ENCODE measurements at regions not wholly inside any gene's neighbourhood (a gene's known extent, or its start where the extent isn't known, plus 50 kb on each side); places are given as distances from the start of the nearest gene placed in this dataset.

GRCh38 chr9:74125941-74126340 is 371.2 kb upstream of the RORB start:
- Mint-ChIP-seq H3K36me3 (ENCODE audit: low read depth) (no peaks in the 10 kb centered on the region), H3K4me1 (peaks cover 9% of the 10 kb centered on the region), H3K27ac (no peak overlapping the region), H3K4me3 (no peak overlapping the region), H3K27me3 (ENCODE audit: low read depth, poor library complexity) (peaks cover 3% of the 10 kb centered on the region), H3K9me3 (no peaks in the 10 kb centered on the region)
- peak; percentile 12 for DNase-seq
- no peak for TF ChIP-seq CTCF (IDR thresholded peaks at IDR 0.05)

- peaks cover 3% of the 10 kb centered on the region for H3K27me3 Mint-ChIP-seq (ENCODE audit: low read depth, poor library complexity)
- DNase-seq: peak; percentile 4
Measured at GRCh38 chr9:74132986-74133385, 364.1 kb upstream of the RORB start.

GRCh38 chr9:74133921-74134320 is 363.2 kb upstream of the RORB start:
- H3K4me1 Mint-ChIP-seq: no peaks in the 10 kb centered on the region
- no peak for TF ChIP-seq CTCF (IDR thresholded peaks at IDR 0.05)
- no peaks in the 10 kb centered on the region for H3K9me3 Mint-ChIP-seq
- peaks cover 3% of the 10 kb centered on the region for H3K27me3 Mint-ChIP-seq (ENCODE audit: low read depth, poor library complexity)
- no peak overlapping the region for H3K27ac Mint-ChIP-seq
- H3K36me3 Mint-ChIP-seq (ENCODE audit: low read depth): no peaks in the 10 kb centered on the region
- H3K4me3 Mint-ChIP-seq: no peak overlapping the region
- no peak for DNase-seq

More at GRCh38 chr9:74132986-74133385, 364.1 kb upstream of the RORB start:
- Mint-ChIP-seq H3K4me1 (no peaks in the 10 kb centered on the region), H3K36me3 (ENCODE audit: low read depth) (no peaks in the 10 kb centered on the region), H3K27ac (no peak overlapping the region), H3K4me3 (no peak overlapping the region), H3K9me3 (no peaks in the 10 kb centered on the region)
- no peak for TF ChIP-seq CTCF (IDR thresholded peaks at IDR 0.05)

GRCh38 chr9:74138182-74138581 is 359.0 kb upstream of the RORB start:
- Mint-ChIP-seq H3K27ac (no peak overlapping the region), H3K9me3 (peaks cover 11% of the 10 kb centered on the region), H3K4me1 (no peaks in the 10 kb centered on the region), H3K36me3 (ENCODE audit: low read depth) (no peaks in the 10 kb centered on the region), H3K27me3 (ENCODE audit: low read depth, poor library complexity) (peaks cover 3% of the 10 kb centered on the region), H3K4me3 (no peak overlapping the region)
- no peak for DNase-seq
- TF ChIP-seq CTCF (IDR thresholded peaks at IDR 0.05): no peak

- no peak overlapping the region for H3K27ac Mint-ChIP-seq
- no peak for DNase-seq
- H3K36me3 Mint-ChIP-seq (ENCODE audit: low read depth): no peaks in the 10 kb centered on the region
- no peak for TF ChIP-seq CTCF (IDR thresholded peaks at IDR 0.05)
- H3K4me1 Mint-ChIP-seq: no peaks in the 10 kb centered on the region
- H3K4me3 Mint-ChIP-seq: no peak overlapping the region
- H3K27me3 Mint-ChIP-seq (ENCODE audit: low read depth, poor library complexity): no peaks in the 10 kb centered on the region
- H3K9me3 Mint-ChIP-seq: peaks cover 11% of the 10 kb centered on the region
Measured at GRCh38 chr9:74140141-74140540, 357.0 kb upstream of the RORB start.

GRCh38 chr9:74147906-74148305 is 349.2 kb upstream of the RORB start:
- no peak overlapping the region for H3K27ac Mint-ChIP-seq
- H3K9me3 Mint-ChIP-seq: no peaks in the 10 kb centered on the region
- H3K36me3 Mint-ChIP-seq (ENCODE audit: low read depth): no peaks in the 10 kb centered on the region
- no peak for DNase-seq
- no peak overlapping the region for H3K4me3 Mint-ChIP-seq
- no peak for TF ChIP-seq CTCF (IDR thresholded peaks at IDR 0.05)
- H3K27me3 Mint-ChIP-seq (ENCODE audit: low read depth, poor library complexity): no peaks in the 10 kb centered on the region
- H3K4me1 Mint-ChIP-seq: no peaks in the 10 kb centered on the region
